ENCODE measurements at regions not wholly inside any gene's neighbourhood (a gene's known extent, or its start where the extent isn't known, plus 50 kb on each side); places are given as distances from the start of the nearest gene placed in this dataset.

DNA sequence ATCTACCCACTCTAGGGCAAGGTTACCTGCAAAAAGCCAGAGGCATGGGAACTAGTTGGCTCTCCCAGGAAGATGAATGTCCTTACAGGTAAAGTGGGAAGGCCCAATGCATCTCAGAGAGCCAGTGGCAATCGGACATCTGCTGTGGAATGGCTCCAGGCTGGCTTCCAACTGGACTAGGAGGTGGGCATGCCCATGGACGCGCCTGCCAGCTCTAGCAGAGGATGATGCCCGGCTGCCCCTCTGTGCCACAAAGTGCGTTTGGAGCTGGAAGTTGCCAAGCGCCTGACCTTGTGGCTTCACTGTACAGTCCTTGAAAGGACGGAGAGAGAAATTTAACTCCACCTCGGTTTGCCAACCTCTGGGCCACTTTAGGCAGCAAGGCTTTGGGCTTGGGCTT is 84.4 kb downstream of the NR2F2 start:
- Histone ChIP-seq H3K4me2 (ENCODE audit: low read length) (no peak overlapping the region), H3K9me3 (ENCODE audit: insufficient read depth, low read length) (no peaks in the 10 kb centered on the region), H3K36me3 (replicated peaks; ENCODE audit: low read depth, low read length) (no peaks in the 10 kb centered on the region), H3K4me1 (ENCODE audit: low read length) (no peaks in the 10 kb centered on the region), H2AFZ (ENCODE audit: low read depth, low read length) (no peak overlapping the region), H3K27me3 (ENCODE audit: low read depth, low read length) (0 out of 2 replicates have a peak, but pooled peaks cover 3% of the 10 kb centered on the region), H3K4me3 (ENCODE audit: low read length) (no peak overlapping the region), H3K27ac (ENCODE audit: low read length) (no peak overlapping the region), H3K79me2 (ENCODE audit: low read length) (no peaks in the 10 kb centered on the region), H3K9ac (ENCODE audit: low read length) (no peak overlapping the region), H4K20me1 (ENCODE audit: insufficient read depth, low read length) (no peaks in the 10 kb centered on the region)
- TF ChIP-seq, protein P1, sequence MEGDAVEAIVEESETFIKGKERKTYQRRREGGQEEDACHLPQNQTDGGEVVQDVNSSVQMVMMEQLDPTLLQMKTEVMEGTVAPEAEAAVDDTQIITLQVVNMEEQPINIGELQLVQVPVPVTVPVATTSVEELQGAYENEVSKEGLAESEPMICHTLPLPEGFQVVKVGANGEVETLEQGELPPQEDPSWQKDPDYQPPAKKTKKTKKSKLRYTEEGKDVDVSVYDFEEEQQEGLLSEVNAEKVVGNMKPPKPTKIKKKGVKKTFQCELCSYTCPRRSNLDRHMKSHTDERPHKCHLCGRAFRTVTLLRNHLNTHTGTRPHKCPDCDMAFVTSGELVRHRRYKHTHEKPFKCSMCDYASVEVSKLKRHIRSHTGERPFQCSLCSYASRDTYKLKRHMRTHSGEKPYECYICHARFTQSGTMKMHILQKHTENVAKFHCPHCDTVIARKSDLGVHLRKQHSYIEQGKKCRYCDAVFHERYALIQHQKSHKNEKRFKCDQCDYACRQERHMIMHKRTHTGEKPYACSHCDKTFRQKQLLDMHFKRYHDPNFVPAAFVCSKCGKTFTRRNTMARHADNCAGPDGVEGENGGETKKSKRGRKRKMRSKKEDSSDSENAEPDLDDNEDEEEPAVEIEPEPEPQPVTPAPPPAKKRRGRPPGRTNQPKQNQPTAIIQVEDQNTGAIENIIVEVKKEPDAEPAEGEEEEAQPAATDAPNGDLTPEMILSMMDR (IDR thresholded peaks at IDR 0.05; ENCODE audit: low read depth, low read length): no peak
- TF ChIP-seq EZH2phosphoT487 (IDR thresholded peaks at IDR 0.05; ENCODE audit: low read depth): no peak

DNA sequence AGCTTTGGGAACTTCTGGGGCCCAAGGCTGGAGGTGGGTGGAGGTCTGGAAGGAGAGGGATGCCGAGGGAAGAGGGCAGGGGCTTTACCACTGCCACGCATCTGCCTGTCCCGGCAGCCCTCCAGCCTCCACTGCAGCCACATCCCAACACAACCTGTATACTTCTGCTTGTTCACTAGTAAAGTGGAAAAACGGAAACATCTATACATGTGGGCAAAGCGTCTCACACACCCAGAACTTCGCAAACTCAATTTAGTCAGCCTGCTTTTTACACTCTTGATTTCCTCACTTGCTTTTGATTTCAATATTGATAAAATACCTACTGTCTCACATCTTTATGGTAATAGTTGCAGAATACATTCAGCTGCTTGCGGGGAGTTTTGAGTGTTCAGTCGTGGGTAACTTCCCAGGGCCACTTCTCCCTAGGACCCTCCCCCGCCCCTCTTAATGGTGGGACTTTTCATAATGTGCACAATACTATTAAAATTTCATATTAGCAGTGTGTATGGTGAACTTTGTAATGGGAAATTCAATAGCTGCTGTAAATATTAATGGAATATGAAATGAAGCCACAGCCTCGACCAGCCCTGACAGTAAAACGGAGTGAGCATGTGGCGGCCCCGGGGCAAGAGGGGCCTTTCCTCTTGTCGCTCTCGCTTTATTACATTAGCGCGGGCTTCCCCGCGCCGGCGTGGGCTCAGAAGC is 85.2 kb downstream of the NR2F2 start:
- H3K9ac ChIP-seq (ENCODE audit: low read length): no peak overlapping the region
- H3K36me3 ChIP-seq (replicated peaks; ENCODE audit: low read depth, low read length): no peaks in the 10 kb centered on the region
- no peaks in the 10 kb centered on the region for H4K20me1 ChIP-seq (ENCODE audit: insufficient read depth, low read length)
- no peak overlapping the region for H3K27ac ChIP-seq (ENCODE audit: low read length)
- H3K79me2 ChIP-seq (ENCODE audit: low read length): no peaks in the 10 kb centered on the region
- 0 out of 2 replicates have a peak, but pooled peaks cover 3% of the 10 kb centered on the region for H3K27me3 ChIP-seq (ENCODE audit: low read depth, low read length)
- no peaks in the 10 kb centered on the region for H3K9me3 ChIP-seq (ENCODE audit: insufficient read depth, low read length)
- H3K4me1 ChIP-seq (ENCODE audit: low read length): no peaks in the 10 kb centered on the region
- H3K4me2 ChIP-seq (ENCODE audit: low read length): no peak overlapping the region
- H2AFZ ChIP-seq (ENCODE audit: low read depth, low read length): no peak overlapping the region
- TF ChIP-seq, protein P1 (IDR thresholded peaks at IDR 0.05; ENCODE audit: low read depth, low read length): no peak
- no peak for TF ChIP-seq EZH2phosphoT487 (IDR thresholded peaks at IDR 0.05; ENCODE audit: low read depth)
- no peak overlapping the region for H3K4me3 ChIP-seq (ENCODE audit: low read length)

DNA sequence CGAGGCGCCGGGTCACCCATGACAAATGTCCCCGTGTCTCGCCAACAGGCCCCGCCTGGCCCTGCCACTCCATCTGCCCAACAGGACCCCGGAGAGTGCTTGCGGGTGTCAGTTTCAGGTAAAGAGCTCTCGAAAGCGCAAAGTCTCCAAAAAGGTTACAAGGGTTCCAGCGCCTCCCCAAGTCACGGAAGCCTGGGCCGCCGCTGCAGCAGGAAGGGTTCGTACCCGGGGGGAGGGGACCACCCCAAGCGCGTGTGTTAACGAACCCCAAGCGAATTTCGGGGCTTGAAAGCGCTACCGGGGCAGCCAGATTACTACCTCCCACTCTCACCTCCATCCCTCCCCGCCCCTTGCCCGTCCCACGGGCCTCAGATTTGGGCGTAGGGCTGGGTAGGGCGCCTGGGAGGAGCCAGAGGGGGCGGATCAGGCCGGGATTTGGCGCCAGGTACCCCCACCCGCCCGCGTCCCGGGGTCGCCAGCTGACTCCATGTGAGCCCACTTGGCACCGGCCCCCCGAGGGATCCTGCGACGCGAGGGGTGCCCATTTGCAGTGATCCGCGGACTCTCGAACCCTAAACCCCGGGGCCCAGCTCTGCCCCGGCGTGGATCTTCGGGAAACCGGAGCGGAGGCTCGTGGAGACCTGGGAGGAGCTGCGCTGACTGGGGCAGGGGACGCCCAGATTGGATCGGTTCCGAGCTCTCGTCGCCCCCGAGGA is 85.9 kb downstream of the NR2F2 start:
- Histone ChIP-seq H3K36me3 (replicated peaks; ENCODE audit: low read depth, low read length) (no peaks in the 10 kb centered on the region), H3K9me3 (ENCODE audit: insufficient read depth, low read length) (no peaks in the 10 kb centered on the region), H3K27ac (ENCODE audit: low read length) (no peak overlapping the region), H4K20me1 (ENCODE audit: insufficient read depth, low read length) (no peaks in the 10 kb centered on the region), H3K4me1 (ENCODE audit: low read length) (no peaks in the 10 kb centered on the region), H2AFZ (ENCODE audit: low read depth, low read length) (no peak overlapping the region), H3K27me3 (ENCODE audit: low read depth, low read length) (0 out of 2 replicates have a peak, but pooled peaks cover 3% of the 10 kb centered on the region), H3K79me2 (ENCODE audit: low read length) (no peaks in the 10 kb centered on the region), H3K4me3 (ENCODE audit: low read length) (no peak overlapping the region), H3K4me2 (ENCODE audit: low read length) (no peak overlapping the region), H3K9ac (ENCODE audit: low read length) (no peak overlapping the region)
- TF ChIP-seq, protein P1 (IDR thresholded peaks at IDR 0.05; ENCODE audit: low read depth, low read length): no peak
- TF ChIP-seq EZH2phosphoT487 (IDR thresholded peaks at IDR 0.05; ENCODE audit: low read depth): no peak

DNA sequence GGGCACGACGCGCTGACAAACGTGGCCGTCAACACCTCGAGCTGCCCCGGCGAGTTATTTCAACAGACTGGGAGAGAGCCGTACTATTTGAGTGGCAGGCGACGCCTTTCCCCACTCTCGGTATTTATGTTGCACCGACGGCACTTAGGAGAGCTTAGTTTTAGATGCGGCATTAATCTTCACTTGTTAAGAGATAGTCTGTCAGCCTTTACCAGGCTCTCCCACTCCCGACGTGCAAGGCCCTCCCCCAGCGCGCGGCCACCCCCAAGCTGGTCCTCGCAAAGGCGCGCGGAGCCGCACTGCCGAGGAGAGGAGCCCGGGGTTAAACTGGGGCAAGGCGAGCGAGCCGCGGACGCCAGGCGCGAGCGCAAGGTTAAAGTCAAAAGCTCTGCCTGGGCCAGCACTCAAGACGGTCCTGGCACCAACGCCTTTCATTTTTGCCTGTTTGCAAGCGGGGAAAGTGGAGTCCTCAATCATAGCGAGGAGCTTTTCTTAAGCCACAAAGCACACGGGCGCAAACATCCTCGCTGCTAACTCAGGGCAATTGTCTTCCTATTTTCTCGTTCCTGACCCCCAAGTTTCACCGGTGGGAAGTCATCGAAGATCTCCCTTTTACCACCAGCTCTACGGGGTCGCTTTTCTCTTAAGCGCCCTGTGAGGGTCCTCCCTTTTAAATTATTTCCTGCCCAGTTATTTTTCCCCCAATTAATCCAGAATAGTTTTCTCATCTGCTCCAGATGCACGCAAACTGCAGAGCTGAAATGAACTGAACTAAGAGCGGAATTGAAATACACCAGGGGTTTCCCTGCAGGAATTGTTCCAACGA is 86.6 kb downstream of the NR2F2 start:
- no peak overlapping the region for H2AFZ ChIP-seq (ENCODE audit: low read depth, low read length)
- no peaks in the 10 kb centered on the region for H3K36me3 ChIP-seq (replicated peaks; ENCODE audit: low read depth, low read length)
- TF ChIP-seq, protein P1 (IDR thresholded peaks at IDR 0.05; ENCODE audit: low read depth, low read length): no peak
- TF ChIP-seq EZH2phosphoT487 (IDR thresholded peaks at IDR 0.05; ENCODE audit: low read depth): no peak
- H3K4me2 ChIP-seq (ENCODE audit: low read length): no peak overlapping the region
- H3K9me3 ChIP-seq (ENCODE audit: insufficient read depth, low read length): no peaks in the 10 kb centered on the region
- H3K9ac ChIP-seq (ENCODE audit: low read length): no peak overlapping the region
- 0 out of 2 replicates have a peak, but pooled peaks cover 3% of the 10 kb centered on the region for H3K27me3 ChIP-seq (ENCODE audit: low read depth, low read length)
- H3K4me3 ChIP-seq (ENCODE audit: low read length): no peak overlapping the region
- no peaks in the 10 kb centered on the region for H3K4me1 ChIP-seq (ENCODE audit: low read length)
- no peak overlapping the region for H3K27ac ChIP-seq (ENCODE audit: low read length)
- H4K20me1 ChIP-seq (ENCODE audit: insufficient read depth, low read length): no peaks in the 10 kb centered on the region
- H3K79me2 ChIP-seq (ENCODE audit: low read length): no peaks in the 10 kb centered on the region

Measured in OCI-LY3 (cell line).